HG03520 (cell line): ENCODE measurements at regions not wholly inside any gene's neighbourhood (a gene's known extent, or its start where the extent isn't known, plus 50 kb on each side); places are given as distances from the start of the nearest gene placed in this dataset.
A peak's percentile ranks its signal among the peaks of the same experiment; 100 is the strongest.

ENCODE experiments used
- ATAC-seq: cut with Tn5 transposase; IDR thresholded peaks from one replicate; pipeline ENCODE4 v1.9.1; 2021; ENCODE audit warnings: mild to moderate bottlenecking, moderate library complexity; ENCODE audit not compliant: unreplicated experiment

- no peak for ATAC-seq
Observed at GRCh38 chr6:134472046-134472445, 154.1 kb upstream of the SGK1 start.

GRCh38 chr6:134470457-134470975 lies 152.6 kb upstream of the SGK1 start:
- ATAC-seq: no peak

- ATAC-seq: no peak
Observed at GRCh38 chr6:134469702-134470456, 152.0 kb upstream of the SGK1 start.

GRCh38 chr6:134468633-134469032 lies 150.7 kb upstream of the SGK1 start:
- no peak for ATAC-seq

- ATAC-seq: no peak
Observed at GRCh38 chr6:134467620-134468019, 149.7 kb upstream of the SGK1 start.

- ATAC-seq: no peak
Observed at GRCh38 chr6:134466771-134467525, 149.0 kb upstream of the SGK1 start.

GRCh38 chr6:134464690-134465411 lies 146.9 kb upstream of the SGK1 start:
- ATAC-seq: peak; percentile 63

GRCh38 chr6:134458857-134459657 lies 141.1 kb upstream of the SGK1 start:
- ATAC-seq: no peak

- ATAC-seq: no peak
Observed at GRCh38 chr6:134457941-134458340, 140.0 kb upstream of the SGK1 start.

- ATAC-seq: no peak
Observed at GRCh38 chr6:134456226-134456625, 138.3 kb upstream of the SGK1 start.

GRCh38 chr6:134455319-134455718 lies 137.4 kb upstream of the SGK1 start:
- no peak for ATAC-seq

GRCh38 chr6:134454794-134455193 lies 136.9 kb upstream of the SGK1 start:
- no peak for ATAC-seq

GRCh38 chr6:134453792-134454510 lies 136.0 kb upstream of the SGK1 start:
- no peak for ATAC-seq

- ATAC-seq: no peak
Observed at GRCh38 chr6:134452906-134453305, 135.0 kb upstream of the SGK1 start.

- no peak for ATAC-seq
Observed at GRCh38 chr6:134451529-134451928, 133.6 kb upstream of the SGK1 start.

- no peak for ATAC-seq
Observed at GRCh38 chr6:134449781-134450180, 131.9 kb upstream of the SGK1 start.

GRCh38 chr6:134449004-134449403 lies 131.1 kb upstream of the SGK1 start:
- ATAC-seq: no peak

- no peak for ATAC-seq
Observed at GRCh38 chr6:134447883-134448387, 130.0 kb upstream of the SGK1 start.

- ATAC-seq: no peak
Observed at GRCh38 chr6:134447423-134447822, 129.5 kb upstream of the SGK1 start.

GRCh38 chr6:134446896-134447295 lies 129.0 kb upstream of the SGK1 start:
- ATAC-seq: no peak
